ENCODE measurements at regions not wholly inside any gene's neighbourhood (a gene's known extent, or its start where the extent isn't known, plus 50 kb on each side); places are given as distances from the start of the nearest gene placed in this dataset.

DNA sequence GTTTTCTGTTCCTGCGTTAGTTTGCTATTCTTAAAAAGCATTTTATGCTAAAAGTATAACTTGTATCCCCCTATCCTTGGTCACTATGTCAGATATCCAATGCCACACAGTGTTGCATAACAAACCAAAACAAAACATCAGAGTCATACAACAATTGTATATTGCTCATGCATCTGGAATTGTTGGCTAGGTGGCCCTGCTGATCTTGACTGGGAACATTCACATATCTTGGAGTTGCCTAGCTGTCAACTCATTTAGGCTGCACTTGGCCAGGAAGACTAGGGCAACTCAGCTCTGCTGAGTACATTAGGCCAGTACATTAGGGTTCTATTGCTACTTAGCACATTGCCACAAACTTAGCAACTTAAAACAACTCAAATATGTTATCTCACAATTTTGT lies 706.5 kb upstream of the UBE2E2 start:
- no peak for DNase-seq

DNA sequence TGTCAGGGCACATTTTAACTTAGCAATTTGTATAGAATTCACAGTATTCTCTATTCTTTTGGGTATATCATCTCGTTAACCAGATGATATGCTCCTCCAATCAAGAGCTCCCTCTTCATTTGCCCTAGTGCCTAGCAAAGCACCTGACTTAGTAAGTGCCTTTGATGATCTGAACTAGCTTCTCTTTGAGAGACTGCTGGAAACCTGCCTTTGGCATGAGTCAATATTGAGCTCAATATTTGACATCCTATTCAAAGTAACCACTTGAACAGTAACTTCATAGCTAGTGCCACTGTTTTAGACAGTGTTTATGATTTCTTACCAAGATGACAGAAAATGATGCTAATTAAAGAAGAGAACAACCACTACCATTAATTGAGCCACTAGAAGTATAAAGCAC lies 696.3 kb upstream of the UBE2E2 start:
- no peak for DNase-seq

GRCh38 chr3:22507709-22508108 lies 695.4 kb upstream of the UBE2E2 start:
- DNase-seq, result no peak

GRCh38 chr3:22523925-22524324 lies 679.2 kb upstream of the UBE2E2 start:
- DNase-seq, result no peak

- DNase-seq, result no peak
Observed at GRCh38 chr3:22526266-22526837, 676.8 kb upstream of the UBE2E2 start.

DNA sequence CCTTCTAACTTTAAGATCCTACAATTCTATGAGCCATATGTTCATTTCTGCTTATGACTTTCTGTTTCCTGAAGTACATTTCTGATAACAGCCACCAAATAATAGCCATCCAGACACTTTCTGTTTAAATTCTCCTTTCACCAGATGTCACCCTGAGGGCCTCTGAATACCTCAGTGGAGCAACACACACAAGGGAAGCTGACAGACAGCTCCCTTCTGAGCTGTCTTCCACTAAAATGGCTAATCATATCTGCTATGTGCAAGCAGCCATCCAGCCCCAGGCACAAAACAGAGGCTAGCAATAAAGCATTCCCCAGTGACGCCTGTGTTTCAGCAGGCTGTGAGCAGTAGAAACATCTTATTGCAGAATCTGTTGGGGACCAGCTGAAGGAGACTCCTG lies 666.6 kb upstream of the UBE2E2 start:
- DNase-seq, result no peak

DNA sequence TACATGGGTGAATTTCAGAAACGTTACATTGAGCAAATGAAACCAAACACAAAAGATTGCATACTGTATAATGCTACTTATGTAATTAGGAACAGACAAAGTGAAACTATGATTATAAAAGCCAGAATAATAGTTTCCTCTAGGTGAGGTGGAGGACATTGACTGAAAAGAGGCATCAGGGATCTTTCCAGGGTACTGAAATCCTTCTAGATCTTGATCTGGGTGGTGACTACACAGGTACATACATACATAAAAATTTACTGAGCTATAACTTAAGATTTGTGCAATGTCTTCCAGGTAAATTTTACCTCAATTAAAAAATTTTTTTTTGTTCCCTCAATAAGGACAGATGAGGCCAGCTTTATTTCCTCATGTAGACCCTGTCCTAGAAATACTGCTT lies 665.6 kb upstream of the UBE2E2 start:
- no peak for DNase-seq

DNA sequence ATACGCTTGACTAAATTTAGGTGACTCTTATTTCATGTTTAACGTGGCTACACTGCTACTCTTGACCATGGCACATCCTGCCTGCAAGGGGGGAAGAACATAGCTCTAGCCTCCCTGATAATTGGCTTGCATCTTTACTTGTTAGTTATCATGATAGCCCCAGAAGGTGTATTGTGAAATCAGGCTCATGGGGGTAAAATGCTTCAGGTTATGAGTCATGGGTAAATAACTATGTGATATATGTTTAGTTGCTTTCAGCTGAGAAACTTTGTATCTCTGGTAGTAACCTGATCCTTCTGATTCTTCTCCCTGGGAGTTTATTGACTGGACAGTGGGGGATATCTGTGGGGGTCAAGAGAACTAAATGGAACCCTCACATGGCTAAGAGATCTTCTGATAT lies 660.8 kb upstream of the UBE2E2 start:
- DNase-seq, result no peak

DNA sequence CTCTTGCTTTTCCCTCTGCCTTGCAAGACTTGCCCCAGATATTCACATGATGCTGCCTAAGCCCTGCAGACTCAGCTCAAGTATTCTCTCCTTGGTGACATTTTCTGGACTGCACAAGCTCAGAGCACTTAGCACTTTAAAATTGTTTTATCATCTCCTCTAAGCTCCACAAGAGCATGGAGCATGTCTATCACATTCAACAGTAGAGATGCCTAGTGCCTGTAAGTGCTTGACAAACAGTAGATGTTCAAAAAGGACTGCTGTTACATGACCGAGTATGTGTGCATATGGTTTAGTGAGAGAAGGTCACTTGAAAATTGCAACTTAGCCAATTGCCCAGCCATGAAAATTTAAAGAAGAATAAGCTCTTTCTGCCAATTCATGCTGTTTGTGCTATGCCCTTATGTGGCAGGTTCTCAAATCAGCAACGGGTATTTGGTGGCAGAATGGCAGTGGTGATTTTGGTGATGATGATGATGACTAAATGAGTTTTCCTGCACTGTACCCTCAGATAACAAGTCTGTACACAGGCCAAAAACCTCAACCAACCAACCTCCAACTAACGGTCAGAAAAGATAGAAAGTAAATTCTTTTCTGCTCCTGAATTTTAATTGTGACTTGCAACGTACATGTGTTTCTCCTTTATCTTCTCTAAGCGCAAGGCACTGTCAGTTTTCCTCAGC lies 647.2 kb upstream of the UBE2E2 start:
- no peak for DNase-seq

GRCh38 chr3:22565393-22565792 lies 637.7 kb upstream of the UBE2E2 start:
- no peak for DNase-seq

GRCh38 chr3:22568285-22568684 lies 634.8 kb upstream of the UBE2E2 start:
- no peak for DNase-seq

- no peak for DNase-seq
Observed at GRCh38 chr3:22569570-22569969, 633.6 kb upstream of the UBE2E2 start.

GRCh38 chr3:22581007-22581406 lies 622.1 kb upstream of the UBE2E2 start:
- no peak for DNase-seq

- DNase-seq, result no peak
Observed at GRCh38 chr3:22582266-22582665, 620.9 kb upstream of the UBE2E2 start.

DNA sequence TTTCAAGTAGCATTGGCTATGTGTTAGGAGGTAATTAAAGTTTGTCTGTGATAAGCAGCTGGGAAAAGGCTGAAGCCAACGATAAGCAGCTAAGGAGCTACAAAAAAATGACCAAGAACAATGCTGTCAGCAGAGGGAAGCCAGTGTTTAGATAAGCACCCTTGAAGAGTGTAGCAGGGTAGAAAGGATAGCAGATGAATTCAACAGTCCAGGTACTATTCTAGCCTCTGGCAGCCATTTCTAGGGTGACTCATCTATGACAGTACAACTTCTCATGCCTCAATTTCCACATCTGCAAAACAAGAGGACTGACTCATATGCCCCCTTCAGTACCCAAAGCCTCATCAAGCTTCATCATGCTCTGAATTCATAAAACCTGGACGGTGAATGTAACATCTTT lies 617.6 kb upstream of the UBE2E2 start:
- no peak for DNase-seq

GRCh38 chr3:22585911-22586310 lies 617.2 kb upstream of the UBE2E2 start:
- DNase-seq, result no peak

DNA sequence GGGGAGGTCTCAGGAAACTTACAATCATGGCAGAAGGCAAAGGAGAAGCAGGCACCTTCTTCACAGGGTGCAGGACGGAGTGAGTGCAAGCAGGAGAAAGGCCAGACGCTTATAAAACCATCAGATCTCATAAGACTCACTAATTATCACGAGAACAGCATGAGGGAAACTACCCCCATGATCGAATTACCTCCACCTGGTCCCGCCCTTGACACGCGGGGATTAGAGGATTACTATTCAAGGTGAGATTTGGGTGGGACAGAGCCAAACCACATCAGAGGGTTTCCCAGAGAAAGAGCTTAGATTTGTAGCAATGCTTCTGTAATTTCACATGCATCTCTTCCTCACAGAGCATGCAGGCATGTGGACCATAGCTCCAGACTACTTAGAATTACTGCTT lies 615.7 kb upstream of the UBE2E2 start:
- no peak for DNase-seq

GRCh38 chr3:22593638-22594037 lies 609.5 kb upstream of the UBE2E2 start:
- no peak for DNase-seq

DNA sequence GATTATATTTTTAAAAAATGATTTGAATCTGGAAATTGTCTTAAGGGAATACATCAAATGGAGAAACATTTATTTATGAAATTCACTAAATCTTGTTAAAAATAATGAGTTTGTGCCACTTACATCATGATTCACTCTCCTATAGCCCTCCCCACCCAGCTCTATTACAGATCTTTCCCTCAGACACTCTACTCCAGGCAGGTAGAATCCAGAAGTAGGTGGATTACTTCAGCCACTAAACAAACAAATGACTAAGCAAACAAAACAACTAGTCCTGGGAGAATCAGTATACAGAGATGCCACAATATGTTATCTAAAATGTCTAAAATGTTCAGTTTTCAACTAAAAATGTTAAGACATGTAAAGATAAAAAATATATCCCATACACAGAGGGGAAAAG lies 608.1 kb upstream of the UBE2E2 start:
- no peak for DNase-seq

- DNase-seq, result no peak
Observed at GRCh38 chr3:22606461-22606860, 596.7 kb upstream of the UBE2E2 start.

DNA sequence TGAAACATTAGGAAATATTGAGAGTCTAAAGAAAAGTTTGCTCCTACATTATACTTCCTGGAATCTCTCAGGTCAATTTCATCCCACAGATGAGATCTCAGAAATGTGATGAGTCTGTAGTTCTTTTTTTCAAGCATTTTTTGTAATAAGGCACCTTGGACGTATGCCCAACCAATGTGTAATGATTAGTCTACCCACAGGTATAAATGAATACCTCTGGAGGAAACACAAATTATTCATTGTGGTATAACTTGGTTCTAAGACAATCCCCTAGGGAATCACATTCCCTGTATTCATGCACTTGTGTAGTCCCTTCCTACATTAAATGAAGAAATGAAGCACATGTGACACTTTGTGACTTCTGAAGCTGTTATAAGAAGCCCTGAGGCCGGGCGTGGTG lies 596.2 kb upstream of the UBE2E2 start:
- DNase-seq, result no peak

- DNase-seq, result no peak
Observed at GRCh38 chr3:22608093-22608492, 595.0 kb upstream of the UBE2E2 start.

DNA sequence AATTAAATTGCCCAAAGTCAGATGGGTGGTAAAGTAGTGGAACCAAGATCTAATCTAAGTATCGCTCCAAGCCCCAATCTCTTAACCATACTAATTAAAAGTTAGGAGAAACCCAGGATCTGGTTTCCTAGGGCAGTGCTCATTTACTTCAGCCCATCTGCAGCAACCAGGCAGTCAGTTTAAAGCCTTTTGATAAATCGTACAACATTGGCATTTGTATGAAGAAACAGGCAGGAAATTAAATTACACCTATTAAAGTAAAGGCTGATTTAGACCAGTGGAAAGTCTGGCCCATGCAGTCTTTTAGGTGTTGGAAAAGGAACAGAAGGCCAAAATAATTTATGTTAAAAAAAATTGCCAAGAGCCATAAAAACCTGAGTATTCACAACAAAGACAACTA lies 594.4 kb upstream of the UBE2E2 start:
- no peak for DNase-seq

GRCh38 chr3:22609139-22609538 lies 594.0 kb upstream of the UBE2E2 start:
- no peak for DNase-seq

GRCh38 chr3:22612927-22613326 lies 590.2 kb upstream of the UBE2E2 start:
- no peak for DNase-seq
